ENCODE measurements at regions not wholly inside any gene's neighbourhood (a gene's known extent, or its start where the extent isn't known, plus 50 kb on each side); places are given as distances from the start of the nearest gene placed in this dataset.

- no peaks in the 10 kb centered on the region for H3K4me1 ChIP-seq (ENCODE audit: insufficient read depth, low read length)
- TF ChIP-seq CTCF (IDR thresholded peaks at IDR 0.05; ENCODE audit: extremely low read depth, low read depth, low read length): no peak
- H3K4me2 ChIP-seq (ENCODE audit: insufficient read depth, low read length): no peak overlapping the region
These were observed 278.2 kb downstream of the CALCRL start for GRCh38 chr2:187169864-187170263.

GRCh38 chr2:187168720-187169713 lies 279.0 kb downstream of the CALCRL start:
- Histone ChIP-seq H3K36me3 (ENCODE audit: insufficient read depth, low read length) (no peaks in the 10 kb centered on the region), H3K27me3 (ENCODE audit: insufficient read depth, low read length) (no peaks in the 10 kb centered on the region), H3K79me2 (ENCODE audit: insufficient read depth, low read length) (no peaks in the 10 kb centered on the region), H4K20me1 (ENCODE audit: insufficient read depth, low read length) (no peaks in the 10 kb centered on the region), H2AFZ (ENCODE audit: low read length) (no peak overlapping the region), H3K4me1 (ENCODE audit: insufficient read depth, low read length) (no peaks in the 10 kb centered on the region), H3K27ac (ENCODE audit: low read depth, low read length) (no peak overlapping the region), H3K9me3 (ENCODE audit: low read depth, low read length) (no peaks in the 10 kb centered on the region), H3K4me3 (ENCODE audit: insufficient read depth, low read length) (no peak overlapping the region), H3K4me2 (ENCODE audit: insufficient read depth, low read length) (no peak overlapping the region)
- no peak for TF ChIP-seq CTCF (IDR thresholded peaks at IDR 0.05; ENCODE audit: extremely low read depth, low read depth, low read length)
- no peak for DNase-seq (ENCODE audit: insufficient read length, low spot score, missing footprints)

More at GRCh38 chr2:187169864-187170263, 278.2 kb downstream of the CALCRL start:
- H3K9me3 ChIP-seq (ENCODE audit: low read depth, low read length): no peaks in the 10 kb centered on the region
- H4K20me1 ChIP-seq (ENCODE audit: insufficient read depth, low read length): no peaks in the 10 kb centered on the region
- no peak for DNase-seq (ENCODE audit: insufficient read length, low spot score, missing footprints)
- H3K36me3 ChIP-seq (ENCODE audit: insufficient read depth, low read length): no peaks in the 10 kb centered on the region
- H3K4me3 ChIP-seq (ENCODE audit: insufficient read depth, low read length): no peak overlapping the region
- H2AFZ ChIP-seq (ENCODE audit: low read length): no peak overlapping the region
- H3K27me3 ChIP-seq (ENCODE audit: insufficient read depth, low read length): no peaks in the 10 kb centered on the region
- H3K79me2 ChIP-seq (ENCODE audit: insufficient read depth, low read length): no peaks in the 10 kb centered on the region
- no peak overlapping the region for H3K27ac ChIP-seq (ENCODE audit: low read depth, low read length)

- Histone ChIP-seq H3K9me3 (ENCODE audit: low read depth, low read length) (no peaks in the 10 kb centered on the region), H3K36me3 (ENCODE audit: insufficient read depth, low read length) (no peaks in the 10 kb centered on the region), H4K20me1 (ENCODE audit: insufficient read depth, low read length) (no peaks in the 10 kb centered on the region), H3K4me2 (ENCODE audit: insufficient read depth, low read length) (no peak overlapping the region), H2AFZ (ENCODE audit: low read length) (no peak overlapping the region), H3K27ac (ENCODE audit: low read depth, low read length) (no peak overlapping the region), H3K4me3 (ENCODE audit: insufficient read depth, low read length) (no peak overlapping the region), H3K4me1 (ENCODE audit: insufficient read depth, low read length) (no peaks in the 10 kb centered on the region), H3K27me3 (ENCODE audit: insufficient read depth, low read length) (no peaks in the 10 kb centered on the region), H3K79me2 (ENCODE audit: insufficient read depth, low read length) (no peaks in the 10 kb centered on the region)
- TF ChIP-seq CTCF (IDR thresholded peaks at IDR 0.05; ENCODE audit: extremely low read depth, low read depth, low read length): no peak
- DNase-seq (ENCODE audit: insufficient read length, low spot score, missing footprints): no peak
These were observed 280.6 kb downstream of the CALCRL start for GRCh38 chr2:187167491-187167890.

- H3K4me3 ChIP-seq (ENCODE audit: insufficient read depth, low read length): no peak overlapping the region
- no peaks in the 10 kb centered on the region for H3K9me3 ChIP-seq (ENCODE audit: low read depth, low read length)
- no peaks in the 10 kb centered on the region for H4K20me1 ChIP-seq (ENCODE audit: insufficient read depth, low read length)
- H3K36me3 ChIP-seq (ENCODE audit: insufficient read depth, low read length): no peaks in the 10 kb centered on the region
- H2AFZ ChIP-seq (ENCODE audit: low read length): no peak overlapping the region
- no peak overlapping the region for H3K27ac ChIP-seq (ENCODE audit: low read depth, low read length)
- DNase-seq (ENCODE audit: insufficient read length, low spot score, missing footprints): no peak
- H3K27me3 ChIP-seq (ENCODE audit: insufficient read depth, low read length): no peaks in the 10 kb centered on the region
- H3K79me2 ChIP-seq (ENCODE audit: insufficient read depth, low read length): no peaks in the 10 kb centered on the region
- H3K4me1 ChIP-seq (ENCODE audit: insufficient read depth, low read length): no peaks in the 10 kb centered on the region
- TF ChIP-seq CTCF (IDR thresholded peaks at IDR 0.05; ENCODE audit: extremely low read depth, low read depth, low read length): no peak
- no peak overlapping the region for H3K4me2 ChIP-seq (ENCODE audit: insufficient read depth, low read length)
These were observed 282.0 kb downstream of the CALCRL start for GRCh38 chr2:187165936-187166610.
